ENCODE measurements at regions not wholly inside any gene's neighbourhood (a gene's known extent, or its start where the extent isn't known, plus 50 kb on each side); places are given as distances from the start of the nearest gene placed in this dataset.
A peak's percentile ranks its signal among the peaks of the same experiment; 100 is the strongest.
"Not testable (repeated sequence)": the region's sequence is repeated elsewhere in the genome, so short reads cannot be mapped to it uniquely, and the experiment has no call there.

GRCh38 chr7:155377838-155378579 is 79.9 kb upstream of the EN2 start:
- no peak for DNase-seq

DNA sequence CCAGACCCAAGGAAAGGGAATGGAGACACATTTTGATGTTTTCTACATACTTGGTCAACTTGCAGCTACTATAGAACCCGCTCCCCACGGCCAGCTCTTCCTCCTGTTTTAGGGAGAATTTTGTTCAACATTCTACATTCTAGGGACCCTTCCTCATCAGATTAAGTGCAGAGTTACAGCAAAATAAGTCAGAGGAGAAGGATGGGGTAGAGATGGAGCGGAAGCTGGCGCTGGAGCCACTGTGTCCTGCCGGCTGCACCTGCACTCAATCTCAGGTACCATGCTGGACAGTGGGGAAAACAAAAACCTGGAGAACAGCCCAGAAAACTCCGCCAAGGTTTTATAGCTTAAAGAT is 79.4 kb upstream of the EN2 start:
- DNase-seq: no peak

DNA sequence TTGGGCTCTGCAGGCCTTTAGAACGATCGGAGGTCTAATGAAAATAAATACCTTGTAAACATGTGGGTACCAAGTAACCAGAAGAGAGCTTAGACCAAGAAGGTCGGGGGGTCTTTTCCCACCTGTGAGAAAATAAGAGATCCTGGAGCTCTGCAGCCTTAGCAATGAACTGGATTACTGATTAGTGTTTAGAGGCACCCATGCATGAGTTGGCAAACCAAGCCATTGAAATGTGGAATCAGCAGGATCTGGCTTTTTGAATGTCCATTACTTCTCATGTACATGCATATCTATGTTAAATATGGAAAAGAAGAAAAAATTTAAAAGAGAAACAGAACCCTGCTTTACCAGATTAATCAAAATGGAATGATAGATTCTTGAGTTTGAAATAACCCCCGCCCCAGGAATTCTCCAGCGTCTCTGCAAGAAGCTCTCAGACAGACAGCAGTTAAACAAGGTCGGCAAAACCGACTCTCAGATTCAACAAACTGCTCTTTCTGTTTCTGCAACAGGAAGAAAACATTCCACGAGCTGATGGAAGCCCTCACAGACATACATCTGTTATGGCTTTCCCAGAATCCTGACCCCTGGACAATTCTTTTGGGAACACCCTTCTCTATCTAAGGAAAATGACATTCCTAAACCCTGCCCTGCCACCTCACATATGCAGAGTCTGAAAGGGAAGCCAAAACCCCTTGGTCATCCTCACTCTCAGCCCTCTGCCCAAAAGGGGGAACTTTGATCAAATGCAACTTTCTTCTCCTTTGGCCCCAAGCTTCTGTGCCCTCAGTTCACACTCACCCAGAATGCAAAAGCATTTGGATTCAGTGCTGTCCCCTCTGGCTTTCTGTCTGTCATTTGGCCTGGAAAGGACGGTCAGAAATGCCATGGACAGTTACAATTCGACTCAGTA is 78.7 kb upstream of the EN2 start:
- DNase-seq: no peak

GRCh38 chr7:155380221-155380861 is 77.6 kb upstream of the EN2 start:
- DNase-seq: peak; percentile 65

- no peak for DNase-seq
These were observed 76.7 kb upstream of the EN2 start for GRCh38 chr7:155380976-155381851.

GRCh38 chr7:155381852-155382801 is 75.8 kb upstream of the EN2 start:
- DNase-seq: no peak

DNA sequence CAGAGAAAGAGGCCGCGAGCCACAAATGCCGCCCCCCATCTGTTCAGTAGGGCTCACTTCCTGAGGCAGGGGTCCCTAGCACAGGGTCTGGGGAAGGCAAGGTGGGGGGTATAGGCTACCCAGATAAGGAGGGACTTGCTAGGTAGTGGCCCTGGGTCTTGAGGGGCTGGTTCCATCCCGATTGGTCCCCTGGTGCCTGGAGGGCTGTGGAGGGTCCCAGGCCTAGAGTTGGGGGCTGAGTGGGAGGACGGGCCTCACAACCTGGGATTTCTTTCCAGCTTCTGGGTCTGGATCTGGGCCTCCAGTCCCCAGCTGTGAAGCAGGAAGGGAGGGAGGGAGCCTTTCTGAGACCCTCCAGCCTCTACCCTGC is 75.1 kb upstream of the EN2 start:
- DNase-seq: no peak

DNA sequence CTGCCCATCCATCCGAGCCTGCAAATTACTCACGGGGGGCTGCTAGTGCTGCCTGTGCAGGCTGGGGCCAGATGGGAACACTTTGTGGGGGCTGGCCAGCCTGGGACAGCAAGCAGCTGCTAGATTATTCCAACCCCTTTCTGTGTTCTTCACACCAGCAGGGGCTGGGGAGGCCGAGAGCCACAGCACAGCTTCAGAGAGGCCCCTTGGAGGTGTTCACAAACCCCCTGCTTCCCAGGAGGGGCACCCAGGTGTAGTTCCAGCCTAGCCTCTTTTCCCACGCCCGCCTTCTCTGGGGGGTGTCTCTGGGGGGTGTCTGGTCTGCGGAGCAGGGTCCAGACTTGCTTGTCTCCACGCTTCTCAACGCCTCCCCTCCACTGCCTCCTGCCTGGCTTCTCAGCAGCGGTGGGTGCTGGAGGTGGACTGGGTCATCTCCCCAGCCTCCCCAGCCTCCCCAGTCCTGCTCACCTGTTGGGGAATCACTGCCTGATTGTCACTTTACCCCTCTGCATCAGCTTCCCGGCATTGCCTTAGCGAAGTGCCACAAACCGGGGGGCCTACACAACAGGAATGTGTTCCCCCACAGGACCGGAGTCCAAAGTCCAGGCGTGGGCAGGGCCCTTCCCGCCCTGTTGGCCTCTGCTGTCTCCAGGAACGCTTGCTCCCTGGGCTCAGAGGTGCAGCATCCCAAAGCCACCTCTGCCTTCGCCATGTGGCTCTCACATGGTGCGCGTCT is 74.0 kb upstream of the EN2 start:
- DNase-seq: no peak

- no peak for DNase-seq
These were observed 73.2 kb upstream of the EN2 start for GRCh38 chr7:155384751-155385150.

DNA sequence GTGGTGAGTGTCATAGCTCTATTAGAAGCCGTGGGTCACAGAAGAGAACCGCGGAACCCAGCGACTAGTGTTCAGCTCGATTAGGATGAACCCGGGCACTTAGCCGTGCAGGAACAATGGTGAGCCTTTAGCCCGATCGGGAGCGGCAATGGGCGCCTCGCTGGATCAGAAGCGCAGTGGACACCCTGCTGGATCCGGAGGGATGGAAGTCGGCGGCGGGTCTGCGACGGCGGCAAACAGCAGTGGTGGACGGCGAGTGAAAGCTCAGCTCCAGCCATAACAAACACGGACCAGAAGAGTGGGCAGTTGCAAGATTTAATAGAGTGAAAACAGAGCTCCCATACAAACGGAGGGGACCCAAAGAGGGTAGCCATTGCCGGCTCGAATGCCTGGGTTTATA is 72.7 kb upstream of the EN2 start:
- DNase-seq: not testable (repeated sequence)

- DNase-seq: no peak
These were observed 71.3 kb upstream of the EN2 start for GRCh38 chr7:155386608-155387007.

DNA sequence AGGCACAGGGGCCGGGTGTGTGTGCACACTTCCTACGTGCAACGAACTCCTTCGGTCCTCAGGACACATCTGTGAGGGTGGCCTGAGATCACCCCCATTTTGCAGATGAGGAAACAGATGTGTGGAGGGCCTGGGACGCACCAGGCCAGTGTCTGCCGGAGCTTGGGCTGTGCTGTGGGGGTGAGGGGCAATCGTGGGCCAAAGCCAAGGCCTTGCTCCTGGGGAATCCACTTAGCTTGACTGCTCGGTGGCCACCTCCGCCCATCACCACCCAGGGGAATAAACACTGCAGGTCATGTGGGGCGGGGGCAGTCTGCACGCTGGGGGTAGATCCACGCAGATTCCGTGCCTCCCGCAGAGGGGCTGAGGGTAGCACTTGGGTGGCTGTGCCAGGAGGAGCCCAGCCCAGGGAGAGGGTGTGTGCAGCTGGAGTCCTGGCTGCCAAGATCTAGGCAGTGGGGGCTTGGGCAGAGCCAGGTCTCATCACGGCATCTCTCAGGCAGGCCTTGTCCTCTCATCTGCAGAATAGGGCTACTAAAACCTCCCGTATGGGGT is 70.8 kb upstream of the EN2 start:
- DNase-seq: no peak

GRCh38 chr7:155388561-155388960 is 69.4 kb upstream of the EN2 start:
- DNase-seq: no peak

GRCh38 chr7:155391414-155391813 is 66.5 kb upstream of the EN2 start:
- DNase-seq: no peak

DNA sequence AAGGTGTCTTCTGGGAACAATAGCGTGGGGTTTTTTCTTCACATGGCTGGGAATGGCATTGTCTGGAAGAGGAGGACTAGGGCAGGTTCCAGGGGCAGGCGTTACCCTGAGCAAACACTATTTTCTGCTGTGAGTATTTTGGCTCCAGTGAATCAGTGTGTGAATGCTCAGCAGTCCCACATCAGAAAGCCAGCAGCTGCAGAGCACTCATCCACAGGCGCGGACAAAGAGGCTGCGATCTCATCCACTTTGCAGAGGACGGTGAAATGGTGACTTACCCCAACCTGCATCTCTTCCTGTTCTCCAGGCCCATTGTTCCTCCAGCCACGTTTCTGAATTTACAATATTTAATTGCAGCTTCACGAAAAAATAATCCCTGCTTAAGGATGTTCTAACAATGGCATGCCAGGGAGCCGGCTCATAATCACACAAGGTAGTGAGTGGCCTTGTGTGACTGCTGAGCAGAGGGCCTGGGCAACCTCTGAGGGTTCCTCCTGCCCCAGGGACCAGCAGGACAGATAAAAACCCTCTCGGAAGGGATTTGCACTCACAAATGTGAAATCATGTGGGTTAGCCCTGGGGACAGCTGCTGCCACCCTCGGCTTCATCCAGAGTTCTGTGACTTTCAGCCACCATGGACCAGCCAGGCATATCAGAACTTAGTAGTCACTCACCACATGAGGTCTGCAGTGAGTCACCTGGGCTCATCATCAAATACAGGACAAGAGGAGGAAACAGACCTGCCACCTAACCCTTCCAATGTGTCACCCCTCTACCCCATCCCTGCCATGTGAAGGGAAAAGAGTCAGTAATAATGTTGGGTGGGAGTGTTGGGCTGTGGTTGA is 65.0 kb upstream of the EN2 start:
- no peak for DNase-seq

GRCh38 chr7:155394413-155394812 is 63.5 kb upstream of the EN2 start:
- no peak for DNase-seq

GRCh38 chr7:155395176-155395797 is 62.6 kb upstream of the EN2 start:
- DNase-seq: no peak

- no peak for DNase-seq
These were observed 61.3 kb upstream of the EN2 start for GRCh38 chr7:155396661-155397060.
